Small intestine (tissue), 7 donors: ENCODE measurements at regions not wholly inside any gene's neighbourhood (a gene's known extent, or its start where the extent isn't known, plus 50 kb on each side); places are given as distances from the start of the nearest gene placed in this dataset.
"Not testable (repeated sequence)": the region's sequence is repeated elsewhere in the genome, so short reads cannot be mapped to it uniquely, and the experiment has no call there.

Experiments
- DNase-seq, 2 donors: peaks; one replicate each; pipeline versions ENCODE4 v3.0.0 to v3.0.0-alpha.2; 2013
- FAIRE-seq: peaks from 2 replicates; lab custom pipeline; 2012; peaks lifted over from hg19 to GRCh38; lab: Jason Lieb, UNC
- H3K27ac ChIP-seq, 3 donors: one replicate each; pipeline ENCODE4 v1.5.1; 2013; ENCODE audit warnings: low read length in 2 of 3, mild to moderate bottlenecking in 2 of 3, control low read depth in 1 of 3, inconsistent platforms in 1 of 3, low read depth in 1 of 3, moderate library complexity in 1 of 3
- H3K27me3 ChIP-seq, 3 donors: one replicate each; pipeline ENCODE4 v1.6.1; 2013; ENCODE audit warnings: low read length in 3 of 3, inconsistent platforms in 1 of 3; ENCODE audit not compliant: control insufficient read depth in 3 of 3, insufficient read depth in 3 of 3
- H3K36me3 ChIP-seq, 3 donors: one replicate each; pipeline ENCODE4 v1.6.1; 2013; ENCODE audit warnings: low read length in 3 of 3, inconsistent platforms in 1 of 3, low read depth in 1 of 3, mild to moderate bottlenecking in 1 of 3, moderate library complexity in 1 of 3; ENCODE audit not compliant: control insufficient read depth in 3 of 3, insufficient read depth in 2 of 3
- H3K4me1 ChIP-seq, 3 donors: one replicate each; pipeline ENCODE4 v1.6.1; 2013; ENCODE audit warnings: low read length in 2 of 3, inconsistent platforms in 1 of 3, low read depth in 1 of 3, mild to moderate bottlenecking in 1 of 3, moderate library complexity in 1 of 3; ENCODE audit not compliant: control insufficient read depth in 3 of 3, insufficient read depth in 2 of 3
- H3K4me3 ChIP-seq, 3 donors: one replicate each; pipeline ENCODE4 v1.5.1; 2013; ENCODE audit warnings: low read length in 3 of 3, control low read depth in 1 of 3, inconsistent platforms in 1 of 3, low read depth in 1 of 3, mild to moderate bottlenecking in 1 of 3, moderate library complexity in 1 of 3
- H3K9me3 ChIP-seq, 2 donors: one replicate each; pipeline ENCODE4 v1.6.1; 2013; ENCODE audit warnings: low read depth in 1 of 2, low read length in 1 of 2; ENCODE audit not compliant: control insufficient read depth in 2 of 2, insufficient read depth in 1 of 2
- WGBS, 3 donors: extraction: QIAGEN DNeasy Blood & Tissue Kit; methylation state at CpG; one replicate each; pipeline ENCODE4 v1.1.7; 2013; 5-methylcytosine and 5-hydroxymethylcytosine counted together
- donor health status: healthy with polysubstance abuse.
- donor health status: control.
- donor health status: control.
- donor health status: Bipolar disorder and iron deficiency.
- donor health status: healthy.

- no peaks in the 10 kb centered on the region for H3K9me3 ChIP-seq
- no peaks in the 10 kb centered on the region for H3K36me3 ChIP-seq
- peaks cover 0 to 39% (median 9%) of the 10 kb centered on the region in 3 donors for H3K27me3 ChIP-seq
- DNase-seq (no peak), FAIRE-seq (no peak)
- no peak overlapping the region for H3K4me3 ChIP-seq
- WGBS, 3 donors = 40 to 59% (median 49%) methylated on average over 6 of the region's 6 CpGs
- no peak overlapping the region for H3K27ac ChIP-seq
- H3K4me1 ChIP-seq = no peaks in the 10 kb centered on the region
Observed at GRCh38 chr11:45409587-45409986, 123.4 kb upstream of the SYT13 start.

GRCh38 chr11:45407226-45407625, 121.1 kb upstream of the SYT13 start:
- Histone ChIP-seq H3K4me1 (no peaks in the 10 kb centered on the region), H3K27me3 (peaks cover 0 to 34% (median 9%) of the 10 kb centered on the region in 3 donors), H3K36me3 (no peaks in the 10 kb centered on the region), H3K9me3 (no peaks in the 10 kb centered on the region), H3K27ac (no peak overlapping the region), H3K4me3 (no peak overlapping the region)
- no peak for FAIRE-seq
- 26 to 57% (median 40%) methylated on average over 4 of the region's 4 CpGs for WGBS, 3 donors
- no peak for DNase-seq

- no peak overlapping the region for H3K4me3 ChIP-seq
- no peak overlapping the region for H3K27ac ChIP-seq
- 40 to 60% (median 42%) methylated on average over 3 of the region's 3 CpGs for WGBS, 3 donors
- no peaks in the 10 kb centered on the region for H3K4me1 ChIP-seq
- no peak for DNase-seq
- peaks cover 0 to 25% (median 9%) of the 10 kb centered on the region in 3 donors for H3K27me3 ChIP-seq
- no peaks in the 10 kb centered on the region for H3K9me3 ChIP-seq
- H3K36me3 ChIP-seq = no peaks in the 10 kb centered on the region
- FAIRE-seq = no peak
Observed at GRCh38 chr11:45405916-45406670, 120.0 kb upstream of the SYT13 start.

- not testable (repeated sequence) for H3K27ac ChIP-seq, H3K4me1 ChIP-seq, H3K36me3 ChIP-seq, DNase-seq, H3K4me3 ChIP-seq, H3K9me3 ChIP-seq, FAIRE-seq
- 4 to 17% (median 10%) methylated on average over 1 of the region's 1 CpG for WGBS, 3 donors
- H3K27me3 ChIP-seq = peaks cover 0 to 12% (median 2%) of the 10 kb centered on the region in 3 donors
Observed at GRCh38 chr11:45403521-45403920, 117.4 kb upstream of the SYT13 start.

- no peak for FAIRE-seq
- H3K27me3 ChIP-seq = peaks cover 0 to 3% (median under 1%) of the 10 kb centered on the region in 3 donors
- H3K9me3 ChIP-seq = no peaks in the 10 kb centered on the region
- no peaks in the 10 kb centered on the region for H3K4me1 ChIP-seq
- DNase-seq = no peak
- no peak overlapping the region for H3K27ac ChIP-seq
- H3K4me3 ChIP-seq = no peak overlapping the region
- H3K36me3 ChIP-seq = no peaks in the 10 kb centered on the region
- 88 to 97% (median 94%) methylated on average over 1 of the region's 1 CpG for WGBS, 3 donors
Observed at GRCh38 chr11:45402049-45402630, 116.0 kb upstream of the SYT13 start.

GRCh38 chr11:45400591-45400990, 114.5 kb upstream of the SYT13 start:
- H3K4me3 ChIP-seq = no peak overlapping the region
- FAIRE-seq (no peak), DNase-seq (no peak)
- H3K4me1 ChIP-seq = no peaks in the 10 kb centered on the region
- 69 to 81% (median 76%) methylated on average over 8 of the region's 8 CpGs for WGBS, 3 donors
- H3K36me3 ChIP-seq = no peaks in the 10 kb centered on the region
- no peak overlapping the region for H3K27ac ChIP-seq
- H3K27me3 ChIP-seq = peaks cover 0 to 3% (median 0%) of the 10 kb centered on the region in 3 donors
- no peaks in the 10 kb centered on the region for H3K9me3 ChIP-seq

GRCh38 chr11:45399166-45399565, 113.0 kb upstream of the SYT13 start:
- 51 to 73% (median 63%) methylated on average over 3 of the region's 3 CpGs for WGBS, 3 donors
- H3K36me3 ChIP-seq = no peaks in the 10 kb centered on the region
- H3K27ac ChIP-seq = no peak overlapping the region
- no peak overlapping the region for H3K4me3 ChIP-seq
- H3K27me3 ChIP-seq = peaks cover 0 to 3% (median 0%) of the 10 kb centered on the region in 3 donors
- no peak for DNase-seq
- no peak for FAIRE-seq
- no peaks in the 10 kb centered on the region for H3K4me1 ChIP-seq
- no peaks in the 10 kb centered on the region for H3K9me3 ChIP-seq

- FAIRE-seq = no peak
- no peak for DNase-seq
- H3K27ac ChIP-seq = no peak overlapping the region
- no peaks in the 10 kb centered on the region for H3K9me3 ChIP-seq
- no peaks in the 10 kb centered on the region for H3K4me1 ChIP-seq
- H3K27me3 ChIP-seq = peaks cover 0 to 3% (median 0%) of the 10 kb centered on the region in 3 donors
- H3K36me3 ChIP-seq = no peaks in the 10 kb centered on the region
- 89 to 91% (median 91%) methylated on average over 8 of the region's 8 CpGs for WGBS, 3 donors
- H3K4me3 ChIP-seq = no peak overlapping the region
Observed at GRCh38 chr11:45398325-45398724, 112.2 kb upstream of the SYT13 start.
